ENCODE measurements at regions not wholly inside any gene's neighbourhood (a gene's known extent, or its start where the extent isn't known, plus 50 kb on each side); places are given as distances from the start of the nearest gene placed in this dataset.

GRCh38 chr1:216894494-216894893 lies 171.3 kb upstream of the ESRRG start:
- TF ChIP-seq POLR2AphosphoS5 (IDR thresholded peaks at IDR 0.05), result no peak
- TF ChIP-seq, protein P1, sequence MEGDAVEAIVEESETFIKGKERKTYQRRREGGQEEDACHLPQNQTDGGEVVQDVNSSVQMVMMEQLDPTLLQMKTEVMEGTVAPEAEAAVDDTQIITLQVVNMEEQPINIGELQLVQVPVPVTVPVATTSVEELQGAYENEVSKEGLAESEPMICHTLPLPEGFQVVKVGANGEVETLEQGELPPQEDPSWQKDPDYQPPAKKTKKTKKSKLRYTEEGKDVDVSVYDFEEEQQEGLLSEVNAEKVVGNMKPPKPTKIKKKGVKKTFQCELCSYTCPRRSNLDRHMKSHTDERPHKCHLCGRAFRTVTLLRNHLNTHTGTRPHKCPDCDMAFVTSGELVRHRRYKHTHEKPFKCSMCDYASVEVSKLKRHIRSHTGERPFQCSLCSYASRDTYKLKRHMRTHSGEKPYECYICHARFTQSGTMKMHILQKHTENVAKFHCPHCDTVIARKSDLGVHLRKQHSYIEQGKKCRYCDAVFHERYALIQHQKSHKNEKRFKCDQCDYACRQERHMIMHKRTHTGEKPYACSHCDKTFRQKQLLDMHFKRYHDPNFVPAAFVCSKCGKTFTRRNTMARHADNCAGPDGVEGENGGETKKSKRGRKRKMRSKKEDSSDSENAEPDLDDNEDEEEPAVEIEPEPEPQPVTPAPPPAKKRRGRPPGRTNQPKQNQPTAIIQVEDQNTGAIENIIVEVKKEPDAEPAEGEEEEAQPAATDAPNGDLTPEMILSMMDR (IDR thresholded peaks at IDR 0.05), result no peak

Data from prostate gland (tissue), 2 donors.